ENCODE measurements at regions not wholly inside any gene's neighbourhood (a gene's known extent, or its start where the extent isn't known, plus 50 kb on each side); places are given as distances from the start of the nearest gene placed in this dataset.

- H3K4me3 ChIP-seq (ENCODE audit: control extremely low read depth in 1 of 5, extremely low read depth in 1 of 5, insufficient read depth in 1 of 5, low read depth in 2 of 5, low read length in 4 of 5): no peak overlapping the region
- peaks cover 0 to 9% (median 0%) of the 10 kb centered on the region in 3 donors for H3K9me3 ChIP-seq (ENCODE audit: control extremely low read depth in 1 of 3, control insufficient read depth in 2 of 3, insufficient read depth in 1 of 3, low read length in 2 of 3)
- no peaks in the 10 kb centered on the region for H3K4me1 ChIP-seq (ENCODE audit: control insufficient read depth in 2 of 2, insufficient read depth in 2 of 2, low read length in 2 of 2)
- no peak overlapping the region for H3K4me3 Mint-ChIP-seq
- H3K36me3 ChIP-seq (replicated peaks in 1 of 2; ENCODE audit: control extremely low read depth in 1 of 2, control insufficient read depth in 1 of 2, extremely low read depth in 1 of 2, insufficient read depth in 2 of 2, low read length in 1 of 2): no peaks in the 10 kb centered on the region
- 78% methylated on average over 3 of the region's 3 CpGs for WGBS (ENCODE audit: insufficient coverage)
- TF ChIP-seq, protein P1, sequence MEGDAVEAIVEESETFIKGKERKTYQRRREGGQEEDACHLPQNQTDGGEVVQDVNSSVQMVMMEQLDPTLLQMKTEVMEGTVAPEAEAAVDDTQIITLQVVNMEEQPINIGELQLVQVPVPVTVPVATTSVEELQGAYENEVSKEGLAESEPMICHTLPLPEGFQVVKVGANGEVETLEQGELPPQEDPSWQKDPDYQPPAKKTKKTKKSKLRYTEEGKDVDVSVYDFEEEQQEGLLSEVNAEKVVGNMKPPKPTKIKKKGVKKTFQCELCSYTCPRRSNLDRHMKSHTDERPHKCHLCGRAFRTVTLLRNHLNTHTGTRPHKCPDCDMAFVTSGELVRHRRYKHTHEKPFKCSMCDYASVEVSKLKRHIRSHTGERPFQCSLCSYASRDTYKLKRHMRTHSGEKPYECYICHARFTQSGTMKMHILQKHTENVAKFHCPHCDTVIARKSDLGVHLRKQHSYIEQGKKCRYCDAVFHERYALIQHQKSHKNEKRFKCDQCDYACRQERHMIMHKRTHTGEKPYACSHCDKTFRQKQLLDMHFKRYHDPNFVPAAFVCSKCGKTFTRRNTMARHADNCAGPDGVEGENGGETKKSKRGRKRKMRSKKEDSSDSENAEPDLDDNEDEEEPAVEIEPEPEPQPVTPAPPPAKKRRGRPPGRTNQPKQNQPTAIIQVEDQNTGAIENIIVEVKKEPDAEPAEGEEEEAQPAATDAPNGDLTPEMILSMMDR (IDR thresholded peaks at IDR 0.05): no peak
- no peak for TF ChIP-seq EZH2 (IDR thresholded peaks at IDR 0.05; ENCODE audit: borderline replicate concordance, insufficient read depth, low read depth, low read length, poor library complexity, severe bottlenecking)
- no peak overlapping the region for H3K9ac ChIP-seq (ENCODE audit: low read length)
- ChIA-PET CTCF (no interaction called here), POLR2A (no interaction called here)
- ATAC-seq (ENCODE audit: low read depth) (no peak), DNase-seq (no peak)
- H3K79me2 ChIP-seq (ENCODE audit: control insufficient read depth, insufficient read depth, low read length): no peaks in the 10 kb centered on the region
- H2AFZ ChIP-seq (ENCODE audit: insufficient read depth, low read depth, low read length, poor library complexity, severe bottlenecking): no peak overlapping the region
- no peaks in the 10 kb centered on the region for H3K27me3 Mint-ChIP-seq
- no peaks in the 10 kb centered on the region for H4K20me1 ChIP-seq (ENCODE audit: control insufficient read depth, insufficient read depth, low read length, poor library complexity, severe bottlenecking)
- intact Hi-C loops (cut with micrococcal nuclease): no loop called here
- no peaks in the 10 kb centered on the region for H3K4me1 Mint-ChIP-seq
- no peak overlapping the region for H3K27ac Mint-ChIP-seq
- no peak overlapping the region for H3K4me2 ChIP-seq (replicated peaks; ENCODE audit: low read depth, low read length, poor library complexity, severe bottlenecking)
- no peak overlapping the region for H3K27ac ChIP-seq (ENCODE audit: low read length in 2 of 2)
- no peaks in the 10 kb centered on the region for H3K27me3 ChIP-seq (replicated peaks in 1 of 4; ENCODE audit: control extremely low read depth in 1 of 4, control insufficient read depth in 3 of 4, insufficient read depth in 4 of 4, low read length in 3 of 4)
- H3K9me3 Mint-ChIP-seq (ENCODE audit: insufficient read depth): no peaks in the 10 kb centered on the region
Measured at GRCh38 chr1:104855550-104855949, 1105.9 kb downstream of the AMY1C start.

- TF ChIP-seq, protein P1 (IDR thresholded peaks at IDR 0.05): no peak
- no peak for TF ChIP-seq EZH2 (IDR thresholded peaks at IDR 0.05; ENCODE audit: borderline replicate concordance, insufficient read depth, low read depth, low read length, poor library complexity, severe bottlenecking)
- no peak overlapping the region for H2AFZ ChIP-seq (ENCODE audit: insufficient read depth, low read depth, low read length, poor library complexity, severe bottlenecking)
- H4K20me1 ChIP-seq (ENCODE audit: control insufficient read depth, insufficient read depth, low read length, poor library complexity, severe bottlenecking): no peaks in the 10 kb centered on the region
- no peak overlapping the region for H3K27ac ChIP-seq (ENCODE audit: low read length in 2 of 2)
- H3K9ac ChIP-seq (ENCODE audit: low read length): no peak overlapping the region
- H3K4me1 ChIP-seq (ENCODE audit: control insufficient read depth in 2 of 2, insufficient read depth in 2 of 2, low read length in 2 of 2): no peaks in the 10 kb centered on the region
- H3K36me3 ChIP-seq (replicated peaks in 1 of 2; ENCODE audit: control extremely low read depth in 1 of 2, control insufficient read depth in 1 of 2, extremely low read depth in 1 of 2, insufficient read depth in 2 of 2, low read length in 1 of 2): no peaks in the 10 kb centered on the region
- DNase-seq (no peak), ATAC-seq (ENCODE audit: low read depth) (no peak)
- no peaks in the 10 kb centered on the region for H3K9me3 Mint-ChIP-seq (ENCODE audit: insufficient read depth)
- no peaks in the 10 kb centered on the region for H3K27me3 ChIP-seq (replicated peaks in 1 of 4; ENCODE audit: control extremely low read depth in 1 of 4, control insufficient read depth in 3 of 4, insufficient read depth in 4 of 4, low read length in 3 of 4)
- CTCF ChIA-PET: no interaction called here
- H3K27ac Mint-ChIP-seq: no peak overlapping the region
- H3K27me3 Mint-ChIP-seq: no peaks in the 10 kb centered on the region
- H3K4me1 Mint-ChIP-seq: no peaks in the 10 kb centered on the region
- intact Hi-C loops (cut with micrococcal nuclease): no loop called here
- no peaks in the 10 kb centered on the region for H3K79me2 ChIP-seq (ENCODE audit: control insufficient read depth, insufficient read depth, low read length)
- no peak overlapping the region for H3K4me2 ChIP-seq (replicated peaks; ENCODE audit: low read depth, low read length, poor library complexity, severe bottlenecking)
- WGBS (ENCODE audit: insufficient coverage): 97% methylated on average over 16 of the region's 16 CpGs
- POLR2A ChIA-PET: no interaction called here
- H3K4me3 ChIP-seq (ENCODE audit: control extremely low read depth in 1 of 5, extremely low read depth in 1 of 5, insufficient read depth in 1 of 5, low read depth in 2 of 5, low read length in 4 of 5): no peak overlapping the region
- no peak overlapping the region for H3K4me3 Mint-ChIP-seq
- H3K9me3 ChIP-seq (ENCODE audit: control extremely low read depth in 1 of 3, control insufficient read depth in 2 of 3, insufficient read depth in 1 of 3, low read length in 2 of 3): peaks cover 0 to 9% (median 0%) of the 10 kb centered on the region in 3 donors
Measured at GRCh38 chr1:104856091-104856490, 1106.4 kb downstream of the AMY1C start.
